Activated T-cell treated with anti-CD3 and anti-CD28 coated beads, Interleukin-2, amount 50 U/mL, for 4 hours (primary cell): ENCODE measurements at regions not wholly inside any gene's neighbourhood (a gene's known extent, or its start where the extent isn't known, plus 50 kb on each side); places are given as distances from the start of the nearest gene placed in this dataset.
"Not testable (repeated sequence)": the region's sequence is repeated elsewhere in the genome, so short reads cannot be mapped to it uniquely, and the experiment has no call there.

ENCODE experiments used
- ATAC-seq, 2 donors: fragments of 200-7000 bp; cut with Tn5 transposase; one replicate each; pipeline ENCODE4 v1.10.0; 2021
- DNase-seq: peaks from one replicate; pipeline ENCODE4 v3.0.0-alpha.2; 2020
- H3K27me3 Mint-ChIP-seq: one replicate; pipeline ENCODE4 v1.8.0; 2021; ENCODE audit warnings: low read depth, mixed read lengths
- H3K36me3 Mint-ChIP-seq: one replicate; pipeline ENCODE4 v1.8.0; 2022; ENCODE audit warnings: mixed read lengths; ENCODE audit not compliant: insufficient read depth
- H3K4me1 Mint-ChIP-seq: one replicate; pipeline ENCODE4 v1.8.0; 2021; ENCODE audit warnings: low read depth, mixed read lengths
- H3K4me3 Mint-ChIP-seq: one replicate; pipeline ENCODE4 v1.8.0; 2021; ENCODE audit warnings: mild to moderate bottlenecking, moderate library complexity, mixed read lengths
- H3K9me3 Mint-ChIP-seq: one replicate; pipeline ENCODE4 v1.8.0; 2021; ENCODE audit warnings: mixed read lengths

DNA sequence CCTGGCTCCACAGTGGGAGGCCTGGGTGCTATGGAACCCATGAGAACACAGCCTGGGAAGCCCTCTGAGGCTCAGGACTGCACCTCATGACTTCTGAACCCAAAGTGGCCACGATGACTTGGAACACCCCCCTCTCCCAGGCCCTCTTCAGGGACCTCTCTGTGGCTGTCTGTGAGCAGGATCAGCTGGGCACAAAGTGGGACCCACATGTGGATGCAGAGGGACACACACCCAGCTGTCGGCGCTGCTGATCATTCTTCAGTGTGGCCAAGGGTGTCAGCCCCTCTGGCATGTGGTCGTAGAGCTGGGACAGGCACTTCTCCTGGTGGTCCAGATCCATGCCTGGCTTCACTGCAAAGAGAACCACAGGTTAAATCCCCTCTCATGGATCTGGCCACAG, 293.2 kb downstream of the GOLGA6L6 start:
- H3K9me3 Mint-ChIP-seq, H3K4me3 Mint-ChIP-seq, H3K4me1 Mint-ChIP-seq, H3K27me3 Mint-ChIP-seq, ATAC-seq, DNase-seq, H3K36me3 Mint-ChIP-seq: not testable (repeated sequence)

DNA sequence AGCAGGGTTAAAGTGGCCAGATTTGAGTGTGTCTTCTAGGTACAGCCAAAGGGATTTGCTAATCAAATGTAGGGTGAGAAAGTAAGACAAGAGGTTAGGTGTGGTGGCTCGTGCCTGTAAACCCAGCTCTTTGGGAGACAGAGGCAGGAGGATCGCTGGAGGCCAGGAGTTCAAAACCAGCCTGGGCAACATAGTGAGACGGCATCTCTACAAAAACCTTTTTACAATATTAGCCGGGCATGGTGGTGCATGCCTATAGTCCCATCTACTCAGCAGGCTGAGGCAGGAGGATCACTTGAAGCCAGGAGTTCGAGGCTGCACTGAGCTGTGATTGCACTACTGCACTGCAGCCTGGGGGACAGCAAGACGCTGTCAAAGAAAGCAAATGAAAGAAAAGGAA, 294.5 kb downstream of the GOLGA6L6 start:
- H3K27me3 Mint-ChIP-seq, H3K4me1 Mint-ChIP-seq, H3K36me3 Mint-ChIP-seq, DNase-seq, H3K9me3 Mint-ChIP-seq, ATAC-seq, H3K4me3 Mint-ChIP-seq: not testable (repeated sequence)

DNA sequence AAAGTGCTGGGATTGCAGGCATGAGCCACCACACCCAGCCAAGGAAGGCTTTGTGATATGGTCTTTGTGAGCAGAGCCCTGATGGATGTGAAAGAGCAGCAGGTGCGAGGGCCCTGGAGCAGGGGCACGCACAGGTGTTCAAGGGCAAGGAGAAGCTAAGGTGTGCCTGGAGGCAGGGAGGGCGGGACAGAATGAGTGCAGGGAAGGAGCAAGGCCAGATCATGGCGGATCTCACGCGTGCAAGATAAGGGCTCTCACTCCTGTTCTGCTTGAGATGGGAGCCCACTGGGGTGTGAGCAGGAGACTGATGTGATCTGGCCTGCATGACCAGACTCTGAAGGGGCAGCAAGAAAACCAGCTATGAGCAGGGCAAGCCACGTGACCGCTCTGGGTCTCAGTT, 295.0 kb downstream of the GOLGA6L6 start:
- not testable (repeated sequence) for H3K36me3 Mint-ChIP-seq, H3K4me3 Mint-ChIP-seq, H3K4me1 Mint-ChIP-seq, DNase-seq, ATAC-seq, H3K27me3 Mint-ChIP-seq, H3K9me3 Mint-ChIP-seq

DNA sequence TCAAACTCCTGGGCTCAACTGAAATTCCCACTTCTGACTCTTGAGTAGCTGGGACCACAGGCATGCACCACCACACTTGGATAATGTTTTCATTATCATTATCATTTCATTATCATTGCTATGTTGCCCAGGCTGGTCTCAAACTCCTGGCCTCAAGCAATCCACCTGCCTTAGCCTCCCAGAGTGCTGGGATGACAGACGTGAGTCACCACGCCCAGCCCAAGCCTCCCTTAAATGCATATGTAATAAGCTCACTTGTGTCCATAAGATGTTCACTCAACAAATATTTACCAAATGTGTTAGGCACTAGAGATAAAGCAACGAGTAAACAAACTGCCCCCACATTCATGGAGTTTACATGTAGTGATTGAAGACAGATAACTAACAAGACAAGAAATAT, 295.7 kb downstream of the GOLGA6L6 start:
- not testable (repeated sequence) for H3K4me1 Mint-ChIP-seq, ATAC-seq

DNA sequence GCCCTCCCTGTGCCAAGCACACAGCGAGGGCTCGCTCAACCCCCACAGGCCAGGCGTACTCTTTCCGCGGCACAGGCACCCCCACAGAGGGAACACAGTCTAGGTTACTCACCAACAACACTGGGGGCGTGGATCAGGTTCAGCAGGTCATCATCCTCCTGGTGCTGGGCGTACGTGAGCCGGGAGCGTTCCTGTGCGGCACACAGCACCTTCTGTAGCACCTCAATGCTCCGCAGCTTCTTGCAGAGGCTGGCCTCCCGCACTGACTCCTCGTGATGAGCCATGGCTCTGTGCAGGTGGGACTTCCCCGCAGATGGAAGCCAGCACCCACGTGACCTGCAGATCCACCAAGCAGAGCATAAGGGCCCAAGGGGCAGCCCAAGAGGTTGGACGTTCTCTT, 296.8 kb downstream of the GOLGA6L6 start:
- H3K36me3 Mint-ChIP-seq, H3K9me3 Mint-ChIP-seq, H3K4me1 Mint-ChIP-seq, H3K27me3 Mint-ChIP-seq, DNase-seq, ATAC-seq, H3K4me3 Mint-ChIP-seq: not testable (repeated sequence)

More for the DNA sequence above, 295.7 kb downstream of the GOLGA6L6 start:
- H3K27me3 Mint-ChIP-seq, H3K36me3 Mint-ChIP-seq, DNase-seq, H3K4me3 Mint-ChIP-seq, H3K9me3 Mint-ChIP-seq: not testable (repeated sequence)

DNA sequence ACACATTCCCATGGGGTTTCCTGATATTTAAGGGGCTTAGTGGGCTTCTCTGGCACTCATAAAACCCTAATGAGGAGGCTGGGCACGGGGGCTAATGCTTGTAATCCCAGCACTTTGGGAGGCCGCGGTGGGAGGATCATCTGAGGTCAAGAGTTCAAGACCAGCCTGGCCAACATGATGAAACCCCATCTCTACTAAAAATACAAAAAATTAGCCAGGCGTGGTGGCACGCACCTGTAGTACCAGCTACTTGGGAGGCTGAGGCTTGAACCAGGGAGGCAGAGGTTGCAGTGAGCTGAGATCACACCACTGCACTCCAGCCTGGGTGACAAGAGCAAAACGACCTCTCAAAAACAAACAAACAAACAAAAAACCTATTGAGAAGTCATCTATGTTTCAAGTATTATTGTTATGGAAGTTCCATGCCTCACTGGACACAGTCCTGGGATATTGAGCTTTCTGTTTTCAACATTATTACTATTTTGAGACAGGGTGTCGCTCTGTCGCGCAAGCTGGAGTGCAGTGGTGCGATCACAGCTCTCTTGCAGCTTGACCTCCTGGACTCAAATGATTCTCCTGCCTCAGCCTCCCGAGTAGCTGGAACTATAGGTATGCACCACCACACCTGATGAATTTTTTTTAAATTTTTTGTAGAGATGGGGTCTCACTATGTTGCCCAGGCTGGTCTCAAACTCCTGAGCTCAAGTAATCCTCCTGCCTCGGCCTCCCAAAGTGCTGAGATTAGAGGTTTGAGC, 297.9 kb downstream of the GOLGA6L6 start:
- DNase-seq, H3K4me3 Mint-ChIP-seq, H3K36me3 Mint-ChIP-seq, H3K4me1 Mint-ChIP-seq, ATAC-seq, H3K27me3 Mint-ChIP-seq, H3K9me3 Mint-ChIP-seq: not testable (repeated sequence)

DNA sequence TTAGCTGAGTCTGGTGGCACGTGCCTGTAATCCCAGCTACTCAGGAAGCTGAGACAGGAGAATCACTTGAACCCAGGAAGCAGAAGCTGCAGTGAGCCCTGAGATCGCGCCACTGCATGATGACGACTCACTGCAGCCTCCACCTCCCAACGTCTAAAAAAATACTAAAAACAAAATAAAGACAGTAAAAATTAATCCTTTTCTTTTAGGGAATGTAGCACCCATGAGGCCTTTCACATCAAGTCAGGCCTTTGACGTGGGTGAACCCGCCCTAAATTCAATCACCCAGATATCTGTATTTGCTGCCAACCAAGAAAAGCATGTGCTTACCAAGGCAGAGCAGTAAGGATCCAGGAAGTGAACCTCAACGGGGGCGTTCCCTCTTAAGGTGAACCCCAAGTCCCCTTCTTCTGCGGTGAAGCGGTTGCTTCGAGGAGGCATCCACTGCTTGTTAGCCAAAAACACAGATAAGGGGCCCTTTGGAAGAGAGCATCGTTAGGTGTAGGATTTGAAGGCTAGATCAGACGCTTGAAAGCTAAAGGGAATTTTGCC, 301.2 kb downstream of the GOLGA6L6 start:
- not testable (repeated sequence) for DNase-seq, H3K9me3 Mint-ChIP-seq, H3K27me3 Mint-ChIP-seq, H3K4me3 Mint-ChIP-seq, H3K4me1 Mint-ChIP-seq, H3K36me3 Mint-ChIP-seq, ATAC-seq

DNA sequence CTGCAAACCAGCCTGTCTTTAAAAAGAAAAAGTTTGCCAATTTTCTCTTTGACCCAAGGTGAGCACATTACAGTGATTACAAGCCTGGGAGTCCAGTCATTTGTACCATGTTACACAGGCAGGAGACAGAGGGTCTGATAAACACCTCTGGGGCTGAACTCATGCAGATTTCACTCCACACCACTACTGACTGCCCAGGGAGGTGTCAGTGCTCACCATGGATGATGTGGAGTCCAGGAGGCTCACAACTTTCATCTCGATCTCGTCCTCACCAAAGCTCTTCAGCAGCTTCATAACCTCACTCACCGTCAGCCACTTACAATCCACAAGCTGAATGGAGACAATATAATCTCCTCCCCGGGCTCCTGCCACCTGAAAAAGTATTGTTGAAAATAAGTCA, 302.4 kb downstream of the GOLGA6L6 start:
- H3K27me3 Mint-ChIP-seq, H3K36me3 Mint-ChIP-seq, DNase-seq, H3K9me3 Mint-ChIP-seq, ATAC-seq, H3K4me3 Mint-ChIP-seq, H3K4me1 Mint-ChIP-seq: not testable (repeated sequence)

DNA sequence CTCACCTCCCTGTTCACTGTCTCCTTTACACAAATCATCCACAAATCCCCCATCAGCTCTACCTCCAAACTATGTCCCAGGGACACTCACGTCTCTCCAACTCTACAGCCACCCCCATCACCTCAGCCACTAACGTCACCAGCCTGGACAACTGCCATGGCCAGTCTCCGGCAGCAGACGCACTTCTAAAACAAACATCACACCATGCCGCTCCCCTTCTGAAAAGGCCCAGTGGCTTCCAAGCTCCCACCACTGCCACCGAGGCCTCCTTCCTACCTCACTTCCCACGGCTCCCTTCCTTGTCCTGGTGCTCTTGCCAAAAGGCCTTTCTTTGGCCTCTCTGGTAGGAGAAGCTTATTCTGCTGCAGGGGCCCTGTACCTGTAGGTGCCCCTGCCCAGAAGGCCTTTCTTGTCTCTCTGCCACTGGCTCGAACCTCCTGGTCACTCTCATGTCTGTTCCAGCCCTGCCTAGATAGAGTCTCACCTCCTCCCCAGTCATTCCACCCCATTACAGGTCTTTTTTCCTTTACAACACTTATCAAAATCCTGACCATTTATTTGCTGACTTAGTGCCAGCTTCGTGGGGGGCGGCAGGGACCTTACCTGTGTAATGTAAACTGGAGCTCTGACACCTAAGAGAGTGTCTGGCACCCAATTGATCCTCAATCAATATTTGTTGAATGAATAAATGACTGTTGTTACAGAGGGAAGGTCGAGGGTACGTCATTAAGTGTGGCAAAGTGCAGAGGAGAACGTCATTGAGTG, 304.2 kb downstream of the GOLGA6L6 start:
- H3K4me3 Mint-ChIP-seq, ATAC-seq, DNase-seq, H3K27me3 Mint-ChIP-seq, H3K4me1 Mint-ChIP-seq, H3K36me3 Mint-ChIP-seq, H3K9me3 Mint-ChIP-seq: not testable (repeated sequence)

DNA sequence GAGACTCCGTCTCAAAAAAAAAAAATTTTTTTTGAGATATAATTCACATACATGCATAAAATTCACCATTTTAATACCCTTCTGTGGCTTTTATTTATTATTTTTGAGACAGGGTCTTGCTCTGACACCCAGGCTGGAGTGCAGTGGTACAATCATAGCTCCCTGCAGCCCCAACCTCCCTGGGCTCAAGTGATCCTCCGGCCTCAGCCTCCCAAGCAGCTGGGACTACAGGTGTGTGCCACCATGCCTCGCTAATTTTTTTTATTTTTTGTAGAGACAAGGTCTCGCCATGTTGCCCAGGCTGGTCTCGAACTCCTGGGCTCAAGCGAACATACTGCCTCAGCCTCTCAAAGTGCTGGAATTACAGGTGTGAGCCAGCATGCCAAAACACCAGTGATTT, 305.9 kb downstream of the GOLGA6L6 start:
- H3K9me3 Mint-ChIP-seq, H3K4me1 Mint-ChIP-seq, H3K27me3 Mint-ChIP-seq, ATAC-seq, H3K4me3 Mint-ChIP-seq, H3K36me3 Mint-ChIP-seq, DNase-seq: not testable (repeated sequence)

DNA sequence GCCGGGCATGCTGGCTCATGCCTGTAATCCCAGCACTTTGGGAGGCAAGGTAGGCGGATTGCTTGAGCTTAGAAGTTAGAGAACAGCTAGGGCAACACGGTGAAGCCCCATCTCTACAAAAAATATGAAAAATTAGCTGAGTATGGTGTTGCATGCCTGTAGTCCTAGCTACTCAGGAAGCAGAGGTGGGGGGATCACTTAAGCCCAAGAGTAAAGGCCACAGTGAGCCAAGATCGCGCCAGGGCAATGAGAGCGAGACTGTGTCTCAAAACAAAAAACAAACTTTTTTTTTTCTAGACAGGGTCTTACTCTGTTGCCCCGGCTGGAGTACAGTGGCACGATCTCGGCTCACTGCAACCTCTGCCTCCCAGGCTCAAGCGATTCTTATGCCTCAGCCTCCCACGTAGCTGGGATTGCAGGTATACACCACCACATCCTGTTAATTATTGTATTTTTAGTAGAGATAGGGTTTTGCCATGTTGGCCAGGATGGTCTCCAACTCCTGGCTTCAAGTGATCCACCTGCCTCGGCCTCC, 307.5 kb downstream of the GOLGA6L6 start:
- H3K4me3 Mint-ChIP-seq, H3K27me3 Mint-ChIP-seq, DNase-seq, H3K9me3 Mint-ChIP-seq, H3K36me3 Mint-ChIP-seq, H3K4me1 Mint-ChIP-seq, ATAC-seq: not testable (repeated sequence)

DNA sequence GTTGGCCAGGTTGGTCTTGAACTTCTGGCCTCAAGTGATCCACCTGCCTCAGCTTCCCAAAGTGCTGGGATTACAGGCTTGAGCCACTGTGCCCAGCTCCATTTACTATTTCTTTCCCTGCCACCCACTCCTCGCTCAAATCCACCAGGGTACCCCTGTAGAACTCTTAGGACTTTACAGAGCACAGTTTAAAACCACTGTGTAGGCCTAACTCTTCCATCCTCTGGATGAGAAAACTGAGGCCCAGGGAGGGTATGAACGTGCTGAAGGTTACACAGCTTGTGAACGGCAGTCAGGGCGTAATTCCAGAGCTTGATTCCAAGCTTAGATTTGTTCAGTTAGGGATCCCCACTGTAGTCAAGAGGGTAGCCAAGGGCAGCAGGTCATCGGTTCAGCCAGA, 309.1 kb downstream of the GOLGA6L6 start:
- not testable (repeated sequence) for ATAC-seq, H3K4me1 Mint-ChIP-seq, H3K27me3 Mint-ChIP-seq, H3K4me3 Mint-ChIP-seq, DNase-seq, H3K9me3 Mint-ChIP-seq, H3K36me3 Mint-ChIP-seq

DNA sequence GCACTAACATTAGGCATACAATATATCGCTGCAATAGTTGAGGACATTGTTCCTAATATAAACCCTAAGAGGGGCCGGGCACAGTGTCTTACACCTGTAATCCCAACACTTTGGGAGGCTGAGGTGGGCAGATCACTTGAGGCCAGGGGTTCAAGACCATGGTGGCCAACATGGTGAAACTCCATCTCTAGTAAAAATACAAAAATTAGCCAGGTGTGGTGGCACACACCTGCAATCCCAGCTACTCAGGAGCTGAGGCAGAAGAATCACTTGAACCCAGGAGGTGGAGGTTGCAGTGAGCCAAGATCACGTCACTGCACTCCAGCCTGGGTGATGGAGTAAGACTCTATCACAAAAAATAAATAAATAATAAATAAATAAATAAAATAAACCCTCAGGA, 310.9 kb downstream of the GOLGA6L6 start:
- not testable (repeated sequence) for H3K27me3 Mint-ChIP-seq, H3K9me3 Mint-ChIP-seq, ATAC-seq, H3K4me3 Mint-ChIP-seq, DNase-seq, H3K4me1 Mint-ChIP-seq, H3K36me3 Mint-ChIP-seq

DNA sequence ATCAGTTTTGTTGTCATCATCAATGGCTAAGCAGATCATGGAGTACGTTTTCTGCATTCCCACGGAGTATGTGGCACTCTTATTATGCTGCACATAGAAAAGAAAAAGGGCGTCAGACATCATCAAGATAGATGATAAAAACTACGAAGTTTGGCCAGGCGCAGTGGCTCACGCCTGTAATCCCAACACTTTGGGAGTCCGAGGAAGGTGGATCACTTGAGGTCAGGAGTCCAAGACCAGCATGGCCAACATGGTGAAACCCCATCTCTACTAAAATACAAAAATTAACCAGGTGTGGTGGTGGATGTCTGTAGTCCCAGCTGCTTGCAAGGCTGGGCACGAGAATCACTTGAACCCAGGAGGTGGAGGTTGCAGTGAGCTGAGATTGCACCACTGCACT, 312.8 kb downstream of the GOLGA6L6 start:
- not testable (repeated sequence) for H3K4me1 Mint-ChIP-seq, H3K4me3 Mint-ChIP-seq, H3K36me3 Mint-ChIP-seq, DNase-seq, H3K27me3 Mint-ChIP-seq, H3K9me3 Mint-ChIP-seq, ATAC-seq
